HG03521 (cell line): ENCODE measurements at regions not wholly inside any gene's neighbourhood (a gene's known extent, or its start where the extent isn't known, plus 50 kb on each side); places are given as distances from the start of the nearest gene placed in this dataset.
"Not testable (repeated sequence)": the region's sequence is repeated elsewhere in the genome, so short reads cannot be mapped to it uniquely, and the experiment has no call there.

Experiments
- ATAC-seq: cut with Tn5 transposase; IDR thresholded peaks from one replicate; pipeline ENCODE4 v1.9.1; 2021; ENCODE audit warnings: mild to moderate bottlenecking, moderate library complexity; ENCODE audit not compliant: unreplicated experiment

GRCh38 chr9:82115900-82116299 lies 127.3 kb downstream of the SPATA31D1 start:
- ATAC-seq = no peak

DNA sequence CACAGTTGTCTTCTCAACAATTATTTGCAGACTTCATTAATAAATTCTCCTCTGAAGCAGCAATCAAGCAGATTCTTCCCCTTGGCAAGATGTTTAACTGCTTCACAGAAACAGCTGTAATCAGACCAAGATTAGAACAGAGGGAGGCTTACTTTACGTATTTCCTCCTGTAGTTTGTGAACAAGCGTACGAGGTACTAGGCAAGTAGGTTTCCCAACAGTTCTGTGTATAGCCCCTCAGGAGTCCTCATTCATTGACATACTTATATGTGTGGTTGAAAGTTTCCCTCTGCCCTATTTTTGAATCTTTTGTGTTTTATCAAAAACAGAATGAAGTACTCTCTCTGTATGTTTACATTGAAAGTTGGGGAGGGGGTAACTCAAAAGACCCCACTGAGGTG lies 128.0 kb downstream of the SPATA31D1 start:
- ATAC-seq = no peak

DNA sequence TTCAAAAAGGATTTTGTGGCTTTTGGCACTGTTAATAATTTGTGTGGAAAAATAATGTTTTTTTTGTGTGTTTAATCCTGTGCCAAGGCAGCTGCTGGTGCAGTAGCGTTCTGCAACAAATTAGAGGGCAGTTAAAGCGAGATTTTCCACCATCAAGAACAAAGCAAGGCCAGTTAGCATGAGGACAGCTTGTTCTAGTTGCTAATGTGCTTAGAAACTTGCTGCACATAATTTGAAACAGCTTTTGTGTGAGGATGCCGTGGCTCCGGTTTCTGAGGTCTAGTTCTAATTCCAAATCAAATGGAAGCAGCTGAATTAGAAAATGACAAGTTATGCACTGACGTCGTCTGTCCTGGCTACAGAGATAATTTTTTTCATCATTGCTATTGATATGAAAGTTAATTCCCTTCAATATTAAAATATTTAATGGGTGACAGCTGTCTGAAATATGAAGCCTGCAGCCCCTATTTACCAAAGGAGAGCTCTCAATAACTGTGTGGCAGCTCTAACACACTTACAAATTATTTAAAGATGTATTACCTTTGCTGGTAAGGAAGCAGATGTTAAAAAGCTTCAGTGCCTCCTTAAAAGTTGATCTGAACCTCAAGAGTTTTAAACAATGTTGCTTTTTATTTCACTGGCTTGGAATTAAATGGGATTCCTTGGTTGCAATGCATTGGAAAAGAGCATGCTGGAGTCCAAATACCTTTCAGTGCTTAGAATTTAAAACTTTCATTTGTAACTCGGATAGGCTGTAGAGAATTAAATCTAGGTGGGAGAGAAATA lies 128.6 kb downstream of the SPATA31D1 start:
- ATAC-seq = no peak

GRCh38 chr9:82122731-82123130 lies 134.2 kb downstream of the SPATA31D1 start:
- ATAC-seq = no peak

- ATAC-seq = no peak
Observed at GRCh38 chr9:82124090-82124489, 135.5 kb downstream of the SPATA31D1 start.

DNA sequence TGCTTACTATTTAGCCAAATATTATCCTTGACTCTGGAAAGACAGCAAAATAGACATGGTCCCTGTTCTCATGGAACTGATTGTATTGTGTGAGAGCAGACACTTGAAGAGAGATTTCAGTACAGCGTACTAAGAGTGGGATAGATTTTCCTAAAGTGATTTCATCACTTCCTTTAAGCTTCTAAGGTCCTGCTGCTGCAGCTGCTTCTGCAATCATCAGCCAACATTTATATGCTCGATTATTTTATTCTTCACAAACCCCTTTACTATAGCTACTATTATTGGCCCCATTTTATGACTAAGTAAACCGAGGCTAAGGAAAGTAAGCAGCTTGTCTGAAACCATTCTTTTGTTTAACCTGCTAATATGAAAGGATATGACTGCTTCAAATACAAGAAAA lies 137.7 kb downstream of the SPATA31D1 start:
- no peak for ATAC-seq

- ATAC-seq = no peak
Observed at GRCh38 chr9:82127465-82127864, 138.9 kb downstream of the SPATA31D1 start.

GRCh38 chr9:82128011-82128696 lies 139.6 kb downstream of the SPATA31D1 start:
- peak; percentile 55 for ATAC-seq

GRCh38 chr9:82129708-82130107 lies 141.1 kb downstream of the SPATA31D1 start:
- no peak for ATAC-seq

DNA sequence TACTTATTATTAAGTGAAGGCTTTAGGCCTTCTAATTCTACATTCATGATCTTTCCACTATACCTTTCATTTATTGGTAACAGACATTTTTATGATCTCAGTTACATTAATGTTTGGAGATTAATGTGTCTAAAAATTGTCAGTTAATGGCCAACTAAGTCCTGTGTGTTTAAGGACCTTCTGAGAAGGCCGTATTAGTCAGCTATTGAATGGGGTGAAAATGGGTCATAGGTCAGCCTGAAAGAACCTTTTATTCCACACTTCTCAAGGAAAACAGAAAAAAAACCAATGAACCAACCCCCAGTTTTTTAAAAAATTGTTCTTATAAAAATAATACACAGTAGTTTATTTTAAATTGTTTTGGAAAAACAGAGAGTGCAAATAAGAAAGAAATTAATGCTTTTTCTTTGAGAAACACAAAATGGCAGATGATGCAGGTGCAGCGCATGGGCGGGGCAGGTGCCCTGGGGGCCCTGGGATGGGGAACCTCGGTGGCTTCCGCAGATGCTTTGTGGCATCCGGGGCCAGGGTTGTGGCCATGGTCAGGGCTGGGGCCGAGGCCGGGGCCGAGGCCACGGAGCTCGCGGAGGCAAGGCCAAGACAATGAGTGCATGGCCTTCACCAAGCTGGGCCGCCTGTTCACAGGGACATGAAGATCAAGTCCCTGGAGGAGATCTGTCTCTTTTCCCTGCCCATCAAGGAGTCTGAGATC lies 141.9 kb downstream of the SPATA31D1 start:
- ATAC-seq = no peak

- ATAC-seq = no peak
Observed at GRCh38 chr9:82131072-82131471, 142.5 kb downstream of the SPATA31D1 start.

- ATAC-seq = no peak
Observed at GRCh38 chr9:82132024-82132423, 143.5 kb downstream of the SPATA31D1 start.

DNA sequence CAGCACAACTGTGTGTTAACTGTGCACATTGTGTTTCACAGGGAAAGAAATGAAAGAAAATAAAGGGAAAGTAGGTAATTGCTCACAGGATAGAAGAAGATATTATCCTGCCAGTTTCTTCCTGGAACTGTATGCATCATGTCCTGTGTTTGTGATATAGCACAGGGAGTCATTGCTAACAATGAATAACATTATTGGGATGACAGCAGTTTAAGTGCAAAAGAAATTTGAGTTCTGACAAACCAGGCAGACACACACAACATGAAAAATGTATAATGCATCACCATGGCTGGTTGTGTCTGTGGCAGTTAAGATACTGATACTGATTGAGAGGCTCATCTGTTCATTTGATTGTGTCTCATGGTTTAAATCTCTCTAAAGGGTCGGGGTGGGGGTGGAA lies 145.4 kb downstream of the SPATA31D1 start:
- no peak for ATAC-seq

DNA sequence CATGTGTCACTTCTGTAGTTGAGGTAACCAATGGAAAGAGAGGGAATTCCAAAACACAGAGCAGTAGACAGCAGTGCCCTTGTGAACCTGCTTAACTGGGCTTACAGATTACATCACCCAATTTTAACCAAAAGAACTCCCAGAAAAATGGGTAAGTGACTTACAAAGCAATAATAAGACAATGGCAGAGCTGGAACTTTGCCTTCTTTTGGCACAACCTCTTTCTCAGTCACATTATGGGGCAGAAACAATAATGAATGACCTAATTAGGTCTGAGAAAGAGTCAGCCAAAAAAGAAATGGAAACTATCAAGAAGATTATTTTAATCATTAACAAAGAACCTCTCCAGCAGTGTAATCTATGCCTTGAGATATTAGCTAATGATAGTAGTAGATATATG lies 146.5 kb downstream of the SPATA31D1 start:
- no peak for ATAC-seq

GRCh38 chr9:82138081-82138480 lies 149.5 kb downstream of the SPATA31D1 start:
- ATAC-seq = not testable (repeated sequence)

DNA sequence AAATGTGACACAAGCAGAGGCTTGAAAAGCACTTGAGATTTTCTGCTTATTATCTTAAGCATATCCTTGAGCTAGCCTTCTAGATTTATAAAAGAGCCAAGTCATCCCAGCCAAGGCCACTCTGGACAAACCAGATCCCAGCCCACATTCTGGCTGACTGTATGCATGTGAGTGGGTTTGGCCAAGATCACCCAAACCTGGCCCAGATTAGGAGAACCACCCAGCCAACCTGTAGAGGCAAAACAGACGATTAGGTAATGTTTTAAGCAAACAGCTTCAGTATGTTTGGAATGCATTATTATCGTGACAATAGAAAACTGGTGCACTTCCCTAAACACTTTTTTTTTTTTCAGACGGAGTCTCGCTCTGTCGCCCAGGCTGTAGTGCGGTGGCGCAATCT lies 151.9 kb downstream of the SPATA31D1 start:
- no peak for ATAC-seq

GRCh38 chr9:82144803-82145202 lies 156.2 kb downstream of the SPATA31D1 start:
- no peak for ATAC-seq

DNA sequence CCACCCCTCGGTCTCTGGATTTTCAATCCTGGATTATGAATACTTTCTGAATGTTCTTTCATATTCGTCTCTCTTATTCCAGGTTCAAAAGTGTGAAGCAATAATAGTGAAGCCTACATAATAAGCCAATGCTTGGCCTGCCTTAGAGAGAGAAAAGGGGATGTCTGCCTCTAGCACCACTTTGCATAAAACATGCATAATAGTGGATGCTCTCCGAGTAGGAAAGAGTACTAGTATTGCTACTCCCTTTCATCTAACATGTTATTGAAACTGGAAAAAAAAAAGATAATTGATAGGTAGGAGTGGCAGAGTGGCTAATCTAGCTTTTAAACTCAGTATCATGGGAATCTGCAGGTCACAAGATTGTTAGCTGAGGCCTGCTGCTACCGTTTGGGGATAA lies 158.1 kb downstream of the SPATA31D1 start:
- ATAC-seq = no peak

DNA sequence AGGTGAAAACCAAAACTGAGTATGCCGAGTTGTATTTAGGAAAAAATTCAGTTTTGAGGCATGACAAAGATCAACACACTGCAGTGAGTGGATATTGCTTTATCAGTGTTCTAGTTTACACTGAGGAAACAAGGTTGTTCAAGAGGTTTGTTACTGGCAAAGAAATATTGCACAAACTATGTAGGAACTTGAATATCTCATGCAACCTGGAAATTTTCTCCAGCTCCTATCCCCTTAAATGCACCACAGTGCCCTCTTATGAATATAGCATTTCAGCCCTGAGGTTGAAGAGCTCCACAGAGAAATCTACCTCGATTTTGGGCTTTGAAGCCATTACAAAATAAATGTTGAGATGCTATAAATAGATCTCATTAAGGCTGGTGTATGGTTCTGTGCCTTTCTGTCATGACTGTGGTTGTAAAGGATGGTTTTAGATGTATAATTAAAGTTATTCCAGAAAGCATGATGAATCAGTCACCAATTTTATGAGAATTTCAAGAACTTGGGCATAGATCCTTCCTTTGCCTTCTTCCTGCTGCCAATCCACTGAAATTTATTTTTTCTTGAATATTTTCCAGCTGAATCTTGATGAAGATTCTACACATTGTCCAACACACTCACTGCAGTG lies 159.3 kb downstream of the SPATA31D1 start:
- no peak for ATAC-seq

DNA sequence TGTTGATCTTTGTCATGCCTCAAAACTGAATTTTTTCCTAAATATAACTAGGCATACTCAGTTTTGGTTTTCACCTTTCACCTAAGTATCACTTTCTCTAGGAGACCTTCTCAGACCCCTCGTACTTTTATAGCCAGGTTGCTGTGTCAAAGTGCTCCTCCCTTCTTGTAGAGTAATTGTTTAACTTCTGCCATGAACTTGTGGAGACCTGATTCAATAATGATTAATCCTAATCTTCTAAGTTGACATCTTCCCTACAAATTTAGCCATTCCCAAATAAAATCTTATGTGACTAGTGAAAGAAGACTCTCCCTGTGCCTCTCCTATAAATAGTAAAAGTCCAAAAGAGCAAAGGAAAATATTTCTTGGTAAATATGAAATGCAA lies 159.8 kb downstream of the SPATA31D1 start:
- no peak for ATAC-seq

DNA sequence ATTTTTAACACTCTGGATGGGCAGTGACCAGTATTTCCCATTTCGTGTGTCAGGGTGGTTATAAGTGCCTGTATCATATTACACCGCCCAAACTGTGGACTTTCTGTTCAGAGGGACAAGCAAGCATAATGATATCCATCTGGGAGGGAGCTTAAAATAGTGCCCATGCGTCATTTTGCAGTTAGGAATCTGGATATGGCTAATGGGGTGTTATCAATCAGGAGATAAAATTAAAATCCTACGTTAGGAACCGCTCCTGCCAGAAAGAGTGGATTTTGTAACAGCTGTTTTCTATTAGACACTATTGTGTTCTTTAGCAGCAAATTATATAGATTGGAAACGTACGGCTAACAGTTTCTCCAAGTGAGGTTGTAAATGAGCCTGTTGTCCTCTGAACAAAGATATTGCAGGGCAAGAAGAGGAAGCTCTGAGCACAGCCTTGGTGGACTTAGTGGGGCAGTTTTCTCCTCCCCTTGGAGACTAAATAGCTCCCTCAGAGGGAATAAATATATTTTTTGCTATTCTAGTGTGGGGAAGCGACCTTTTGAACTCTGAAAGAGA lies 160.4 kb downstream of the SPATA31D1 start:
- ATAC-seq = no peak
